Type B pancreatic cell (in vitro differentiated cells): ENCODE measurements at regions not wholly inside any gene's neighbourhood (a gene's known extent, or its start where the extent isn't known, plus 50 kb on each side); places are given as distances from the start of the nearest gene placed in this dataset.

Source experiments
- DNase-seq: peaks from one replicate; pipeline ENCODE4 v3.0.0; 2021; ENCODE audit warnings: mixed read lengths; ENCODE audit not compliant: unreplicated experiment; ENCODE audit errors: extremely low spot score
- H3K27ac Mint-ChIP-seq: 2 replicates; pipeline ENCODE4 v1.8.0; 2021; ENCODE audit warnings: mild to moderate bottlenecking, mixed read lengths
- H3K27me3 Mint-ChIP-seq: 2 replicates; pipeline ENCODE4 v1.8.0; 2021; ENCODE audit warnings: mixed read lengths
- H3K36me3 Mint-ChIP-seq: 2 replicates; pipeline ENCODE4 v1.8.0; 2021; ENCODE audit warnings: mixed read lengths
- H3K4me1 Mint-ChIP-seq: one replicate; pipeline ENCODE4 v1.8.0; 2021; ENCODE audit warnings: mixed read lengths; ENCODE audit not compliant: unreplicated experiment
- H3K4me3 Mint-ChIP-seq: 2 replicates; pipeline ENCODE4 v1.8.0; 2021; ENCODE audit warnings: mild to moderate bottlenecking, mixed read lengths
- H3K9me3 Mint-ChIP-seq: 2 replicates; pipeline ENCODE4 v1.8.0; 2021; ENCODE audit warnings: mixed read lengths
- TF ChIP-seq, protein P1 (sequence below): fragments of 200-600 bp; sonication (generic); conservative IDR thresholded peaks from 2 replicates; pipeline ENCODE4 v1.5.0; 2021; ENCODE audit warnings: antibody characterized with exemption, mild to moderate bottlenecking

DNA sequence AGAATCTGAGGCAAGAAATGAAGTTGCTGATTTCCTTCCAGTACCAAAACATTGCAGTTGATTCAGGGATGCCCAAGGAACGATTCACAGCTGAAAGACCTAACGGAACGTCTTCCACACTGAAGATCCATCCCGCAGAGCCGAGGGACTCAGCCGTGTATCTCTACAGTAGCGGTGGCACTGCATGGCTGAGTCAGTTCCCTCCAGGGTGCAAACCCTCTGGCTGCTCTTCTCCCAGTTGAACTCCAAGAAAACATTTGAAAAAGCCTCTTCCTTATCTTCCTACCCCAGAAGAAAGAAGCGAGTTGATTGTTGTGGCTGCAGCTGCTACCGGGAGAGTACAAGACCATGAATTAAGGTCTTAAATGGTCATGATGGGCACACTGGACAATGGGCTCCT is 147.1 kb upstream of the PRSS1 start:
- H3K4me1 Mint-ChIP-seq = no peaks in the 10 kb centered on the region
- DNase-seq = no peak
- no peaks in the 10 kb centered on the region for H3K9me3 Mint-ChIP-seq
- no peak overlapping the region for H3K4me3 Mint-ChIP-seq
- TF ChIP-seq, protein P1, sequence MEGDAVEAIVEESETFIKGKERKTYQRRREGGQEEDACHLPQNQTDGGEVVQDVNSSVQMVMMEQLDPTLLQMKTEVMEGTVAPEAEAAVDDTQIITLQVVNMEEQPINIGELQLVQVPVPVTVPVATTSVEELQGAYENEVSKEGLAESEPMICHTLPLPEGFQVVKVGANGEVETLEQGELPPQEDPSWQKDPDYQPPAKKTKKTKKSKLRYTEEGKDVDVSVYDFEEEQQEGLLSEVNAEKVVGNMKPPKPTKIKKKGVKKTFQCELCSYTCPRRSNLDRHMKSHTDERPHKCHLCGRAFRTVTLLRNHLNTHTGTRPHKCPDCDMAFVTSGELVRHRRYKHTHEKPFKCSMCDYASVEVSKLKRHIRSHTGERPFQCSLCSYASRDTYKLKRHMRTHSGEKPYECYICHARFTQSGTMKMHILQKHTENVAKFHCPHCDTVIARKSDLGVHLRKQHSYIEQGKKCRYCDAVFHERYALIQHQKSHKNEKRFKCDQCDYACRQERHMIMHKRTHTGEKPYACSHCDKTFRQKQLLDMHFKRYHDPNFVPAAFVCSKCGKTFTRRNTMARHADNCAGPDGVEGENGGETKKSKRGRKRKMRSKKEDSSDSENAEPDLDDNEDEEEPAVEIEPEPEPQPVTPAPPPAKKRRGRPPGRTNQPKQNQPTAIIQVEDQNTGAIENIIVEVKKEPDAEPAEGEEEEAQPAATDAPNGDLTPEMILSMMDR = no peak
- H3K27me3 Mint-ChIP-seq = peaks cover 39% of the 10 kb centered on the region
- no peak overlapping the region for H3K27ac Mint-ChIP-seq
- no peaks in the 10 kb centered on the region for H3K36me3 Mint-ChIP-seq

DNA sequence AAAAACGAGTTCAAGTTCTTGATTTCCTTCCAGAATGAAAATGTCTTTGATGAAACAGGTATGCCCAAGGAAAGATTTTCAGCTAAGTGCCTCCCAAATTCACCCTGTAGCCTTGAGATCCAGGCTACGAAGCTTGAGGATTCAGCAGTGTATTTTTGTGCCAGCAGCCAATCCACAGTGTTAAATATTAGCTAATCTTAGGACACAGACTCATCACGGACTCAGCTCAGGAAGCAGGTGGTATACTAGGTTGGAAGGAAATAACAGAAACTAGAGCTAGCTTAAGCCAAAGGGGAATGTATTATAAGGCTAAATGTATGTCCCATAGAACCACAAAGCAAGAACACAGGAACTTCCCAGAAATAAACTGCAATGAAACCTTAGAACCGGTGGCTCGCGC is 151.0 kb upstream of the PRSS1 start:
- no peaks in the 10 kb centered on the region for H3K4me1 Mint-ChIP-seq
- peaks cover 40% of the 10 kb centered on the region for H3K27me3 Mint-ChIP-seq
- no peak overlapping the region for H3K4me3 Mint-ChIP-seq
- DNase-seq = no peak
- no peak overlapping the region for H3K27ac Mint-ChIP-seq
- H3K36me3 Mint-ChIP-seq = no peaks in the 10 kb centered on the region
- no peaks in the 10 kb centered on the region for H3K9me3 Mint-ChIP-seq
- TF ChIP-seq, protein P1 = no peak

DNA sequence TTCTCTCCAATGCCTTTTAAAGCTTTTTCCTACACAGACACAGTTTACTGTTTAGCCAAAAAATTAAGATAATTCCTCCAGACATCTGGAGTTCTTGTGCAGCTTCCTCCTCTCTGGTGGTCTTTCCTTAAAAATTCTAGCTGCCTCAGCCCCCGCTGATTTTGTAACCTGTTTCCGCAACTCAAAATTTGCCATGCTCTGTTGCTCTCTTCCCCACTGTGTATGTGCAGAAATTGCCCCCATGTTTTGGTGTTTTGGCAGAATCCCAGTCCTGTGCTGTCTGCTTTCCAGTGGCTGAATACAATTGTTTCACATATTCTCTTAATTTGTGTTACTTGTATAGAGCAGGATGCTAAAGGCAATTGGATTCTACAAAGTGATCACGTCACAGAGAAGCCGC is 151.7 kb upstream of the PRSS1 start:
- Mint-ChIP-seq H3K27ac (no peak overlapping the region), H3K4me3 (no peak overlapping the region), H3K27me3 (peaks cover 36% of the 10 kb centered on the region), H3K4me1 (no peaks in the 10 kb centered on the region), H3K9me3 (no peaks in the 10 kb centered on the region), H3K36me3 (no peaks in the 10 kb centered on the region)
- DNase-seq = no peak
- TF ChIP-seq, protein P1 = no peak

DNA sequence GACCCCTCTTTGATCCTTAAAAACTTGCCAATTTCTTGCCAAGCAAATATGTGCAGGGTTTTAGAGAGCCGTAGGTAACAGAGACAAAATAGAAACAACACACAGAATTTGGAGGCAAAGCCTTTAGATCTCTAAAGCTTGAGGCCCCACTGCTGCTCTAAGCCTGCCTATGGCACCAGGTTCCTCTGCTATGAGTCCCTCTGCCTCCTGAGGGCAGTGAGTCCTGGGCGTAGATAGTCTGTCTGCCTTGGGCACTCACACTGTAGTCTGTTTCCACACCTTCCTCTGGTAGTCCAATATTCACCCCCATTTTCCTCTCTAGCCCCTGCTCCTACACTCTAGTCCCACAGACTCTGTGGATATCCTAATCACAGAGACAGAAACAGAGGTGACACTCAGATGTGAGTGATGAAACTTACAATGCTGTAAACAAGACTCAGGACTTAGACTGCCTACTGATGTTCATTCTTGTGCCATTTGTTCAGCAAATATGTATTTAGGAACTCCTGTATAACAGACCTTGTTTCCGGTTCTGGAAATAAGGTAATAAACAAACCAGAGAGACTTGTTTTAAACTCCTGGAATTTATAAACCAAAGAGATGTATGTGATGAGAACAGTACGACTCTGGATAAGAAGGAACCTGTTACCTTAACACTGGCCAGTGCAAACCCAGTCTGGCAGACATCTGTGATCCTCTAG is 153.3 kb upstream of the PRSS1 start:
- H3K9me3 Mint-ChIP-seq = no peaks in the 10 kb centered on the region
- H3K4me1 Mint-ChIP-seq = no peaks in the 10 kb centered on the region
- TF ChIP-seq, protein P1 = no peak
- DNase-seq = no peak
- no peaks in the 10 kb centered on the region for H3K36me3 Mint-ChIP-seq
- no peak overlapping the region for H3K4me3 Mint-ChIP-seq
- H3K27me3 Mint-ChIP-seq = peaks cover 30% of the 10 kb centered on the region
- no peak overlapping the region for H3K27ac Mint-ChIP-seq

DNA sequence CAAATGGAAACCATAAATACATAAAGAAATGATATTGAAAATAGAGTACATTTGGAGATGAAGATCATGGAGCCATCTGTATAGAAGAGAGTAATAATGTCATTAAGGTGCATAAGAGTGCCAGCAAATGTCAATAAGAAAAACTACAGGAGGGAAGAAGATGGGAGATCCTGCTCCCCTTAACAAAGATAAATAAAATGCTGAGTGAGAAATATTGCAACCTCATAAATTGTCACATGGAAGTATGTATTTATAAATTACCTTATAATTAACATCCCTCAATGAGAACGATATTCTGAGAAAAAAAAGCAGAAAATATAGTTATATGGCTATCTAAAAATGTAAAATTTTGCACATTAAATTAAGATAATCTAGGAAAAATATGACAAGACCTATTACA is 155.2 kb upstream of the PRSS1 start:
- Mint-ChIP-seq H3K4me3 (no peak overlapping the region), H3K36me3 (no peaks in the 10 kb centered on the region), H3K4me1 (no peaks in the 10 kb centered on the region), H3K27me3 (peaks cover 23% of the 10 kb centered on the region), H3K9me3 (no peaks in the 10 kb centered on the region), H3K27ac (no peak overlapping the region)
- no peak for DNase-seq
- TF ChIP-seq, protein P1 = no peak

DNA sequence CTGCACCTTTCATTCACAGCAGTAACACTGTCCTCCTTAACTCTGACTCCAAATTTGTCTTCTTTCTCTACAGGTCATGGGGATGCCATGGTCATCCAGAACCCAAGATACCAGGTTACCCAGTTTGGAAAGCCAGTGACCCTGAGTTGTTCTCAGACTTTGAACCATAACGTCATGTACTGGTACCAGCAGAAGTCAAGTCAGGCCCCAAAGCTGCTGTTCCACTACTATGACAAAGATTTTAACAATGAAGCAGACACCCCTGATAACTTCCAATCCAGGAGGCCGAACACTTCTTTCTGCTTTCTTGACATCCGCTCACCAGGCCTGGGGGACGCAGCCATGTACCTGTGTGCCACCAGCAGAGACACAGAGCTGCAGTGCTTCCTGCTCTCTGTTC is 156.2 kb upstream of the PRSS1 start:
- DNase-seq = no peak
- H3K4me1 Mint-ChIP-seq = no peaks in the 10 kb centered on the region
- no peaks in the 10 kb centered on the region for H3K9me3 Mint-ChIP-seq
- no peaks in the 10 kb centered on the region for H3K36me3 Mint-ChIP-seq
- TF ChIP-seq, protein P1 = no peak
- H3K27me3 Mint-ChIP-seq = peaks cover 21% of the 10 kb centered on the region
- H3K4me3 Mint-ChIP-seq = no peak overlapping the region
- H3K27ac Mint-ChIP-seq = no peak overlapping the region
